Chondrocyte (in vitro differentiated cells): ENCODE measurements at regions not wholly inside any gene's neighbourhood (a gene's known extent, or its start where the extent isn't known, plus 50 kb on each side); places are given as distances from the start of the nearest gene placed in this dataset.

Source experiments
- DNase-seq: peaks from one replicate; pipeline ENCODE4 v3.0.0; 2021; ENCODE audit warnings: mixed read lengths, low spot score
- H3K27ac Mint-ChIP-seq: one replicate; pipeline ENCODE4 v1.8.0; 2021; ENCODE audit warnings: mild to moderate bottlenecking, moderate library complexity, mixed read lengths; ENCODE audit not compliant: unreplicated experiment
- H3K27me3 Mint-ChIP-seq: 2 replicates; pipeline ENCODE4 v1.8.0; 2021; ENCODE audit warnings: low read depth, mixed read lengths
- H3K36me3 Mint-ChIP-seq: 2 replicates; pipeline ENCODE4 v1.8.0; 2021; ENCODE audit warnings: low read depth, mixed read lengths
- H3K4me1 Mint-ChIP-seq: 2 replicates; pipeline ENCODE4 v1.8.0; 2021; ENCODE audit warnings: low read depth, mild to moderate bottlenecking, mixed read lengths
- H3K4me3 Mint-ChIP-seq: one replicate; pipeline ENCODE4 v1.8.0; 2021; ENCODE audit warnings: mild to moderate bottlenecking, moderate library complexity, mixed read lengths; ENCODE audit not compliant: unreplicated experiment
- H3K9me3 Mint-ChIP-seq: 2 replicates; pipeline ENCODE4 v1.8.0; 2021; ENCODE audit warnings: low read depth, mixed read lengths
- TF ChIP-seq, protein P1 (sequence below): fragments of 200-600 bp; sonication (generic); IDR thresholded peaks from 2 replicates; pipeline ENCODE4 v1.5.0; 2021; ENCODE audit warnings: antibody characterized with exemption, mild to moderate bottlenecking, moderate library complexity

DNA sequence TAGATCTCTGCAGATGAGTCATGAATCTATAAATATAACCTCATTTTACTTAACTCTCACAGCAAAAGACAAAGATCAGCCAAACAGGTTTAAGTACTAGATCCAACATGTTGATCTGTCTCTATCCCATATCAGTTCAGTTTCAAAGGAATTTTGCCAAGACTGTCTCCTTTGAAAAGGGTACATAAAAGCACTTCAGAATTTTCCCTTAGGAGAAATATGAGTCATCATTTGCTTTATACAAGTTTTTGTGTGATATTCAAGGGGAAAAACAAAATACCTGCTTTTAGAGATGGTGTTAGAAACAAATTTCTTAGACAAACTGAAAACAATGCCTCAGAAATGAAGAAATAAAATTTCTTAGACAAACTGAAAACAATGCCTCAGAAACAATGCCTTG is 73.5 kb upstream of the LRRC7 start:
- TF ChIP-seq, protein P1, sequence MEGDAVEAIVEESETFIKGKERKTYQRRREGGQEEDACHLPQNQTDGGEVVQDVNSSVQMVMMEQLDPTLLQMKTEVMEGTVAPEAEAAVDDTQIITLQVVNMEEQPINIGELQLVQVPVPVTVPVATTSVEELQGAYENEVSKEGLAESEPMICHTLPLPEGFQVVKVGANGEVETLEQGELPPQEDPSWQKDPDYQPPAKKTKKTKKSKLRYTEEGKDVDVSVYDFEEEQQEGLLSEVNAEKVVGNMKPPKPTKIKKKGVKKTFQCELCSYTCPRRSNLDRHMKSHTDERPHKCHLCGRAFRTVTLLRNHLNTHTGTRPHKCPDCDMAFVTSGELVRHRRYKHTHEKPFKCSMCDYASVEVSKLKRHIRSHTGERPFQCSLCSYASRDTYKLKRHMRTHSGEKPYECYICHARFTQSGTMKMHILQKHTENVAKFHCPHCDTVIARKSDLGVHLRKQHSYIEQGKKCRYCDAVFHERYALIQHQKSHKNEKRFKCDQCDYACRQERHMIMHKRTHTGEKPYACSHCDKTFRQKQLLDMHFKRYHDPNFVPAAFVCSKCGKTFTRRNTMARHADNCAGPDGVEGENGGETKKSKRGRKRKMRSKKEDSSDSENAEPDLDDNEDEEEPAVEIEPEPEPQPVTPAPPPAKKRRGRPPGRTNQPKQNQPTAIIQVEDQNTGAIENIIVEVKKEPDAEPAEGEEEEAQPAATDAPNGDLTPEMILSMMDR = no peak
- peaks cover 4% of the 10 kb centered on the region for H3K9me3 Mint-ChIP-seq
- H3K27me3 Mint-ChIP-seq = peaks cover 5% of the 10 kb centered on the region
- no peak overlapping the region for H3K4me3 Mint-ChIP-seq
- no peaks in the 10 kb centered on the region for H3K4me1 Mint-ChIP-seq
- DNase-seq = no peak
- H3K36me3 Mint-ChIP-seq = no peaks in the 10 kb centered on the region
- H3K27ac Mint-ChIP-seq = no peak overlapping the region

DNA sequence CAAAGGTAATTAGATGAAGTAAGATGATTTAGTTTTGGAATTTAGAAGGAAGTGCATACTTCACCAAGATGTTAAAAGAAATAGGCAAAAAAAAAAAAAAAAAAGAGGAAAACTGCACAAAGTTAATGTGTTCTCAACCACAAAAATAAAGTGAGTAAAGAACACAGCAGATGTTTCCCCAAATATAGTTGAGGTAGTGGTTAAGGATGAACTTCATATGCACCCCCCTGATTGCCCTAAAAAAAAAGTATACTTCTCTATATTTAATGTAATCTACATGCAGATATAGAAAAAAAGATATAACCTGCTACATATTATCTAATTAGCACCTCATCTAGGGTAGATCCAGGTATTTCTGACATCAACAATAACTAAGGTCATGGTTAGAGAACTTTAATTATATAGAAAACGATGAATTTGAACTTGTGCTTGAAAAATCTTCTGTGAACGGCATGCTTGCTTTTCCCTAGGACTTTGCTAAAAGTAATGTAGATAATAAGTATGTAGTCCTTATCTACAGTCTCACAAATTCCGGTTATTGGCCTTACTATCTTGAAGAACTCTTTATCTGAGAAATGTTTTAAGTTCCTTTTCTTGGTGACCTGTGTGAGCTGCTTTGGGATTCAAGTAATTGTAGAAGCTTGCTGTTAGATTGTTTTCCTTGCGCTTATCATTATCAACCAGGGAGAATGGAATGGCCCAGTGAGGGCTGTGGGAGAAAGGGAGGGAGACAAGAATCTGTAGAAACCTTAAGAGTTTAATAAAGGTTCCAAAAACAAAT is 70.1 kb upstream of the LRRC7 start:
- no peak for DNase-seq
- H3K4me3 Mint-ChIP-seq = no peak overlapping the region
- TF ChIP-seq, protein P1 = no peak
- H3K27ac Mint-ChIP-seq = no peak overlapping the region
- H3K36me3 Mint-ChIP-seq = no peaks in the 10 kb centered on the region
- no peaks in the 10 kb centered on the region for H3K9me3 Mint-ChIP-seq
- H3K27me3 Mint-ChIP-seq = peaks cover 5% of the 10 kb centered on the region
- no peaks in the 10 kb centered on the region for H3K4me1 Mint-ChIP-seq

DNA sequence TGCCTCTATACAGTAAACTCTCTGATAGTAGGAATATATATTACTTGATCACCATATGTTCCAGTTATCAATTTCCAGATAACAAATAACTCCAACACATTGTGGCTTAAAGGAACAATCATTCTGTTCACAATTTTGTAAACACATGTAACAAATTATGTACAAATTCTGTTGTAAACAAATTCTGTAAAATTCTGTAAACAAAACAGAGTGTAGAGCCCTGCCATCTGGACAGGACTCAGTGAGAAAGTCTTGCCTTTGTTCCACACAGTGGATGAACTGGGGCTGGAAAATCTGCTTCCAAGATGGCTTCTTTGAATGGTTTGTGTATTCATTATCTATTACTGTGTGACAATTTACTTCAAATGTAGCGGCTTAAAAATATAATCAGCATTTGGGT is 69.0 kb upstream of the LRRC7 start:
- H3K36me3 Mint-ChIP-seq = no peaks in the 10 kb centered on the region
- H3K4me3 Mint-ChIP-seq = no peak overlapping the region
- peaks cover 5% of the 10 kb centered on the region for H3K27me3 Mint-ChIP-seq
- H3K9me3 Mint-ChIP-seq = no peaks in the 10 kb centered on the region
- no peak for DNase-seq
- no peaks in the 10 kb centered on the region for H3K4me1 Mint-ChIP-seq
- no peak overlapping the region for H3K27ac Mint-ChIP-seq
- TF ChIP-seq, protein P1 = no peak

DNA sequence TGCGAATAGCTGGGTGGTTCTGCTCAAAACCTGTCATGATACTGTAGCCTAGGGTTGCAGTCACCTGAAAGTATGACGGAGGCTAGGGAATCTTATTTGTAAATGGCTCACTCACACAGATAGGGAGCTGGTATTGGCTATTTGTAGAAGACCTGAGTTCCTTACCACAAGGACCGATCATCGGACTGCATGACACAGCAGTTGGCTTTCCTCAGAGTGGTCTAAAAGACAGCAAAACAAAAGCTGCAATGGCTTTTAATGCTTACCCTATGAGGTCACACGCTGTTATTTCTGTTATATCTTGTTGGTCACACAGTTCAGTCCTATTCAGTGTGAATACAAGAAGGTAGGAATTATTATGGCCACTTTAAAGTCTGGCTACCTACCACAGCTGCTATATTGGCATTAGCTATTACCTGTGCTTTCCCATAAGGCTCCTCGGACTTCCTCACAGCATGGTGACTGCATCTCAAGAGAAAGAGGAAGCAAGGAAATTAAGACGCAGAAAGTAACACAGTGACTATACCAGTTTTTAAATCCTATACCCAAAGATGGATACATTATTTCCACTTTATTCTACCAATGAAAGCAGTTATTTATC is 68.4 kb upstream of the LRRC7 start:
- H3K4me3 Mint-ChIP-seq = no peak overlapping the region
- TF ChIP-seq, protein P1 = no peak
- H3K27me3 Mint-ChIP-seq = peaks cover 5% of the 10 kb centered on the region
- no peak overlapping the region for H3K27ac Mint-ChIP-seq
- no peaks in the 10 kb centered on the region for H3K36me3 Mint-ChIP-seq
- H3K9me3 Mint-ChIP-seq = no peaks in the 10 kb centered on the region
- H3K4me1 Mint-ChIP-seq = no peaks in the 10 kb centered on the region
- no peak for DNase-seq

DNA sequence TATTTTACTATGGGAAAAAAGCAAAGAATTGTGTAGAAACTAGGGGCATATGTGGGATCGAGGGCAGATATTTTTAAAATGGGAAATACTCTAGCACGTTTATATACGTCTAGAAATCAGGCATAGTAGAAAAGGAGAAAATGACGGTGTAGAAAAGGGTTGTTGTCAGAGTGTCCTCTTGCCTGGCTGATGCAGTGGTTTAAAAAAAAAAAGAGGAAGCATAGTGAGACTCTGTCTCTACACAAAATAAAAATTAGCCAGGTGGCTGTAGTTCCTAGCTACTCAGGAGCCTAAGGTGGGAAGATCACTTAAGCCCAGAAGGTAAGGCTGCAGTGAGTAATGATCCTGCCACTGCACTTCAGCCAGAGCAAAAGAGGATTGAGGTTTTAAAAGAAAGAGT is 64.7 kb upstream of the LRRC7 start:
- H3K36me3 Mint-ChIP-seq = peaks cover 1% of the 10 kb centered on the region
- no peaks in the 10 kb centered on the region for H3K9me3 Mint-ChIP-seq

More for the DNA sequence above, 64.7 kb upstream of the LRRC7 start:
- Mint-ChIP-seq H3K27ac (no peak overlapping the region), H3K4me1 (no peaks in the 10 kb centered on the region), H3K27me3 (peaks cover 2% of the 10 kb centered on the region), H3K4me3 (no peak overlapping the region)
- TF ChIP-seq, protein P1 = no peak
- no peak for DNase-seq
